ENCODE measurements at regions not wholly inside any gene's neighbourhood (a gene's known extent, or its start where the extent isn't known, plus 50 kb on each side); places are given as distances from the start of the nearest gene placed in this dataset.

DNA sequence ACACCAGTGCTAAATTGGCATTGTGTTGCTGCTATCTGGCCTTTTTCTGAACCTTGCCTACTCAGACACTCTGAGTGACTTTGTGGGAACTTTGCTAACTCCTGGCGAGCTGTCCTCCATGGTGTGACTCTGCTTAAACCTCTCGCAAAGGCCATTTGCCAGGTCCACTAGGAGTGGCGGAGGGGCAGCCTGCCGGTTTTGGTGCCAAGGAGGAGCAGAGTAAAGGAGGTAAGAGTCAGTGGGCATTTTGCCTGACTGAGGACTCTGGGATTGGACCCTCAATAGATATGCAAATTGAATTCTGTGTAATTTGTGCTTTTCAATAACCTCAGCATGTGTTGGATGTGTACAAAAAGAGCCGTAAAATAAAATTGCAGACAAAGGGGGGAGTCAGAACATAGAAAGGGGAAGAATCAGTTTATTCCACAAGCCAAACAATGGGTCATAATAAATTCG lies 386.6 kb upstream of the NFIA start:
- TF ChIP-seq ZNF274 (IDR thresholded peaks at IDR 0.05; ENCODE audit: low read length) (no peak), ZNF274 (tag by site-specific recombination; IDR thresholded peaks at IDR 0.05; ENCODE audit: borderline replicate concordance) (no peak)
- TF ChIP-seq, protein P1, sequence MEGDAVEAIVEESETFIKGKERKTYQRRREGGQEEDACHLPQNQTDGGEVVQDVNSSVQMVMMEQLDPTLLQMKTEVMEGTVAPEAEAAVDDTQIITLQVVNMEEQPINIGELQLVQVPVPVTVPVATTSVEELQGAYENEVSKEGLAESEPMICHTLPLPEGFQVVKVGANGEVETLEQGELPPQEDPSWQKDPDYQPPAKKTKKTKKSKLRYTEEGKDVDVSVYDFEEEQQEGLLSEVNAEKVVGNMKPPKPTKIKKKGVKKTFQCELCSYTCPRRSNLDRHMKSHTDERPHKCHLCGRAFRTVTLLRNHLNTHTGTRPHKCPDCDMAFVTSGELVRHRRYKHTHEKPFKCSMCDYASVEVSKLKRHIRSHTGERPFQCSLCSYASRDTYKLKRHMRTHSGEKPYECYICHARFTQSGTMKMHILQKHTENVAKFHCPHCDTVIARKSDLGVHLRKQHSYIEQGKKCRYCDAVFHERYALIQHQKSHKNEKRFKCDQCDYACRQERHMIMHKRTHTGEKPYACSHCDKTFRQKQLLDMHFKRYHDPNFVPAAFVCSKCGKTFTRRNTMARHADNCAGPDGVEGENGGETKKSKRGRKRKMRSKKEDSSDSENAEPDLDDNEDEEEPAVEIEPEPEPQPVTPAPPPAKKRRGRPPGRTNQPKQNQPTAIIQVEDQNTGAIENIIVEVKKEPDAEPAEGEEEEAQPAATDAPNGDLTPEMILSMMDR (tag by site-specific recombination; IDR thresholded peaks at IDR 0.05), result no peak

All from HEK293 (cell line).